MCF 10A (cell line): ENCODE measurements at regions not wholly inside any gene's neighbourhood (a gene's known extent, or its start where the extent isn't known, plus 50 kb on each side); places are given as distances from the start of the nearest gene placed in this dataset.

ENCODE experiments used
- BruUV-seq: library from RNA; stranded (reverse); fragments of 400-500 nt; replicated peaks from 2 replicates; lab custom pipeline; 2021; lab: Mats Ljungman, UMichigan
- CTCF ChIA-PET: fragments of 300-600 bp; sonication (Branson Sonifier 250); formaldehyde crosslinking; extraction: SDS; loops from one replicate; lab custom pipeline; 2021; ENCODE audit warnings: antibody characterized with exemption, inconsistent platforms; lab: Yijun Ruan, JAX
- POLR2A ChIA-PET: fragments of 300-600, 350-650 bp; sonication (Branson Sonifier 250); formaldehyde crosslinking; extraction: SDS; loops from one replicate; lab custom pipeline; 2020; ENCODE audit warnings: antibody characterized with exemption, inconsistent platforms; lab: Yijun Ruan, JAX
- DNase-seq: peaks from one replicate; pipeline ENCODE4 v3.0.0-alpha.2; 2018; ENCODE audit not compliant: unreplicated experiment
- H3K27ac Mint-ChIP-seq: one replicate; pipeline ENCODE4 v1.8.0; 2022; ENCODE audit warnings: mild to moderate bottlenecking, low read depth, mixed read lengths; ENCODE audit not compliant: unreplicated experiment
- H3K27me3 Mint-ChIP-seq: one replicate; pipeline ENCODE4 v1.8.0; 2022; ENCODE audit warnings: mixed read lengths; ENCODE audit not compliant: insufficient read depth, unreplicated experiment
- H3K36me3 Mint-ChIP-seq: one replicate; pipeline ENCODE4 v1.8.0; 2022; ENCODE audit warnings: mild to moderate bottlenecking, moderate library complexity, mixed read lengths; ENCODE audit not compliant: insufficient read depth, unreplicated experiment
- H3K4me1 Mint-ChIP-seq: one replicate; pipeline ENCODE4 v1.8.0; 2022; ENCODE audit warnings: mixed read lengths; ENCODE audit not compliant: insufficient read depth, unreplicated experiment
- H3K4me3 Mint-ChIP-seq: one replicate; pipeline ENCODE4 v1.8.0; 2022; ENCODE audit warnings: mild to moderate bottlenecking, moderate library complexity, mixed read lengths; ENCODE audit not compliant: unreplicated experiment
- H3K9me3 Mint-ChIP-seq: one replicate; pipeline ENCODE4 v1.8.0; 2022; ENCODE audit warnings: mixed read lengths; ENCODE audit not compliant: unreplicated experiment
- intact Hi-C: fragments of 100-400 bp; cut with micrococcal nuclease; formaldehyde crosslinking; loops from 2 replicates; pipeline ENCODE4 v1.14.1; 2022
- TF ChIP-seq, protein P1 (sequence below): fragments of 200-600 bp; IDR thresholded peaks from one replicate; pipeline ENCODE4 v1.8.0; 2022; ENCODE audit warnings: antibody characterized with exemption, mild to moderate bottlenecking; ENCODE audit not compliant: unreplicated experiment

DNA sequence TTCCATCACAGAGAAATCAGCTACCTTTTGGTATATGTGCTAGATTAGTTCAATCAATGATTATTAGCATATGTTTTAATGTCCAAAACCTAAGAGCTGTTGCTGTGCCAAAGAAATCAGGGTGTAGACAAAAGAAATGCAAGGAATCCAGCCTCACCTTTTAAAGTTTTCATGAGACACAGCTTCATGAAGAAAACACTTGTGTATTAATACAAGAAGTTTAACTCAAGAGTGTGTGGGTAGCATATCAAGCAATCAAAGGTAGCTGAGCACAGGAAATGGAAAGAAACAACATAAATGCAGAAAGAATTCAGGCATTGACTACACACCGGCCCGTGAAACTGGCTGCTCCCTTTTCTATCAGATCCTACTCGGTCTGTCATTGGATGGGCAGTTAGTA is 76.0 kb upstream of the CAV2 start:
- H3K36me3 Mint-ChIP-seq = no peaks in the 10 kb centered on the region
- CTCF ChIA-PET = interaction anchor here (0.7 to 2.1 kb wide), 7 partner anchors 14 to 168 kb away, joined by 3 to 5 read pairs (median 4); no protein-coding TSS in a partner anchor
- BruUV-seq = no TSS peak
- H3K4me1 Mint-ChIP-seq = peaks cover 33% of the 10 kb centered on the region
- no peak overlapping the region for H3K4me3 Mint-ChIP-seq
- H3K27ac Mint-ChIP-seq = peak overlapping the region; percentile 83
- no peak for DNase-seq
- H3K27me3 Mint-ChIP-seq = no peaks in the 10 kb centered on the region
- POLR2A ChIA-PET = interaction anchor here (1.0 to 2.4 kb wide), 10 partner anchors 8 to 163 kb away, joined by 3 to 9 read pairs (median 5); no protein-coding TSS in a partner anchor
- intact Hi-C loops = loop anchor here (10.0 kb wide), 1 partner anchor 109 kb away; no protein-coding TSS in a partner anchor
- TF ChIP-seq, protein P1, sequence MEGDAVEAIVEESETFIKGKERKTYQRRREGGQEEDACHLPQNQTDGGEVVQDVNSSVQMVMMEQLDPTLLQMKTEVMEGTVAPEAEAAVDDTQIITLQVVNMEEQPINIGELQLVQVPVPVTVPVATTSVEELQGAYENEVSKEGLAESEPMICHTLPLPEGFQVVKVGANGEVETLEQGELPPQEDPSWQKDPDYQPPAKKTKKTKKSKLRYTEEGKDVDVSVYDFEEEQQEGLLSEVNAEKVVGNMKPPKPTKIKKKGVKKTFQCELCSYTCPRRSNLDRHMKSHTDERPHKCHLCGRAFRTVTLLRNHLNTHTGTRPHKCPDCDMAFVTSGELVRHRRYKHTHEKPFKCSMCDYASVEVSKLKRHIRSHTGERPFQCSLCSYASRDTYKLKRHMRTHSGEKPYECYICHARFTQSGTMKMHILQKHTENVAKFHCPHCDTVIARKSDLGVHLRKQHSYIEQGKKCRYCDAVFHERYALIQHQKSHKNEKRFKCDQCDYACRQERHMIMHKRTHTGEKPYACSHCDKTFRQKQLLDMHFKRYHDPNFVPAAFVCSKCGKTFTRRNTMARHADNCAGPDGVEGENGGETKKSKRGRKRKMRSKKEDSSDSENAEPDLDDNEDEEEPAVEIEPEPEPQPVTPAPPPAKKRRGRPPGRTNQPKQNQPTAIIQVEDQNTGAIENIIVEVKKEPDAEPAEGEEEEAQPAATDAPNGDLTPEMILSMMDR = no peak
- H3K9me3 Mint-ChIP-seq = peaks cover 3% of the 10 kb centered on the region

DNA sequence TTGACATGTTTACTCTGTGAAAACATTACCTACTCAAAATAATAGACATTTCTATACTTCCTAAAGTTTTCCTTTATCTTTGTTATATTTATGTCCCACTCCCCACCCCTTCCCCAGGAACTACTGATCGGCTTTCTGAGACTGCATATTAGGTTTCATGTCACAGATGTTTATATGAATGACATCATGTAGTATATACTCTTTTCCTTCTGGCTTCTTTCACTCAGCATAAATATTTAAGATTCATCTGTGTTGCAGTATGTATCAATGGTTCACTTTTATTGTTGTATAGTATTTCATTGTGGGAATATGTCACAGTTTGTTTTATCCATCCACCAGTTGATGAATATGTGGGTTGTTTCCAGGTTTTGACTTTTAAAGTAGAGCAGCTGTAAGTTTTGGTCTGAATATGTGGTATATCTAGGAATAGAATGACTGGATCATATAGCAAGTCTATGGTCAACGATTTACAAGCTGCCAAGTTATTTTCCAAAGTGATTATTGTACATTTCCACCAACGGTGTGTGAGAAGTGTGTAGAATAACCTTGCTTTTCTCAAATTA is 73.8 kb upstream of the CAV2 start:
- peak overlapping the region; percentile 78 for H3K27ac Mint-ChIP-seq
- no peaks in the 10 kb centered on the region for H3K27me3 Mint-ChIP-seq
- intact Hi-C loops = loop anchor here (5.0 to 10.0 kb wide), 2 partner anchors 68 to 111 kb away; no protein-coding TSS in a partner anchor
- no peak overlapping the region for H3K4me3 Mint-ChIP-seq
- no peak for DNase-seq
- ChIA-PET CTCF (interaction anchor here (0.6 to 2.1 kb wide), 5 partner anchors 24 to 166 kb away, joined by 3 to 5 read pairs (median 3); no protein-coding TSS in a partner anchor), POLR2A (interaction anchor here (0.6 to 1.4 kb wide), 16 partner anchors 9 to 166 kb away, joined by 3 to 8 read pairs (median 4); partner anchors contain the start of gene CAV2)
- TF ChIP-seq, protein P1 = no peak
- no TSS peak for BruUV-seq
- H3K36me3 Mint-ChIP-seq = no peaks in the 10 kb centered on the region
- H3K9me3 Mint-ChIP-seq = peaks cover 5% of the 10 kb centered on the region
- peaks cover 40% of the 10 kb centered on the region for H3K4me1 Mint-ChIP-seq

DNA sequence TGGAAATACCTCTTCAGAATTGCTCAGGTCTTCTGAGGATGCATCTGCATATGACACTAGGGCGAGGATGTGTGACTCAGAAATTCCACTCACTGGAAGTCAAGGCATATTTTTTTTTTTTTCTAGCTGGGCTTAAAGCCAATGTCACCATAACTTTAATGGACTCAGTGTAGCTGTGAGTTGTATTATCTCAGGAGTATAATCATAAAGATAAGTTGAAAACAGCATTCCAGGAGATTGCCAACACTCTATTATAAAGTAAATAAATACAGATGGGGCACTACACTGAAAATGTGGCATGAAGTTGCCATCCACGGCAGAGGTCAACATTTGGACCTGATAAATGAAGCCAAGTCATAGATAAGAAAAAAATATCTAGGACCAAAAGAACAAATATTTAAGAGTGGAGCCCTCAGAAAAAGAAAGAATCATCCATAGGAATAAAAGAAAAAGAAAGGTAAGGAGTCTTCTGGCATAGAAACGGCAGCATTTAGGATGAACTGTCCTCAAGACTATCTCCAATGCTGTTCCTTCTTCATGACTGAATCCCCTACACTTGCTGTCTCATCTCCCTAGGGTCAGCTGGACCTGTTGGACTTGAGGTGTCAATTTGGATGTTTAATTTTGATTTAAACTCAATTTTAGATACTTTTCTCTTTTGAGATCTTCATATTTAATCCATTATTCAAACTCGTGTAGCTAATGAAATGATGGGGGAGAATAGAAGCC is 72.9 kb upstream of the CAV2 start:
- intact Hi-C loops = loop anchor here (5.0 to 10.0 kb wide), 2 partner anchors 69 to 112 kb away; no protein-coding TSS in a partner anchor
- H3K36me3 Mint-ChIP-seq = no peaks in the 10 kb centered on the region
- TSS peak; percentile 83 for BruUV-seq
- ChIA-PET POLR2A (interaction anchor here (0.6 to 1.4 kb wide), 16 partner anchors 8 to 167 kb away, joined by 3 to 8 read pairs (median 4); partner anchors contain the start of gene CAV2), CTCF (interaction anchor here (0.6 to 0.8 kb wide), 2 partner anchors 124 to 151 kb away, joined by 3 read pairs; no protein-coding TSS in a partner anchor)
- peak overlapping the region; percentile 78 for H3K27ac Mint-ChIP-seq
- H3K4me3 Mint-ChIP-seq = no peak overlapping the region
- peak; percentile 80 for DNase-seq
- H3K9me3 Mint-ChIP-seq = peaks cover 5% of the 10 kb centered on the region
- H3K4me1 Mint-ChIP-seq = peaks cover 41% of the 10 kb centered on the region
- no peaks in the 10 kb centered on the region for H3K27me3 Mint-ChIP-seq
- TF ChIP-seq, protein P1 = no peak
